ENCODE measurements at regions not wholly inside any gene's neighbourhood (a gene's known extent, or its start where the extent isn't known, plus 50 kb on each side); places are given as distances from the start of the nearest gene placed in this dataset.

DNA sequence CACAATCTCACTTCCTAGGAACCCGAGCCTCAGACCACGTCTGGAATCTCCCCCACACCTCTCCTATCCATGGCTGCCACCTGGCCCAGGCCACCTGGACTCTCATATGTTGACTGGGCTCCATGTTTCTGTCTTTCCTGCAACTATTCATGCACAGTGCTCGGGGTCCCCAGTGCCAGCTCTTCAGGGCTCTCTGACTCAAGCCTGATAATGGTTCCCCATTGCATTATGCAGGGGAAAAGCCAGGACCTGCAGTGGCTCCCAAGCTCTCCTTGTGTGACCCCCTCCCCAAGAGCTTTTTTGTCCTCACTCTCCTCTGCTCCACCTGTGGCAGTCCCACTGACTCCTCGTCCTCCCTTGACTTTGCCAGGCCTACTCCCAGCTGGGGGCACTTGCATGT, 417.6 kb downstream of the NPHP4 start:
- Histone ChIP-seq H3K9me3 (ENCODE audit: control insufficient read depth, insufficient read depth, low read length) (no peaks in the 10 kb centered on the region), H3K36me3 (ENCODE audit: control insufficient read depth, low read length) (no peaks in the 10 kb centered on the region), H3K9me2 (replicated peaks; ENCODE audit: control insufficient read depth, low read length) (no peaks in the 10 kb centered on the region), H4K20me1 (ENCODE audit: control insufficient read depth, insufficient read depth, low read depth, low read length) (no peaks in the 10 kb centered on the region), H3K4me1 (ENCODE audit: control insufficient read depth, low read length) (no peaks in the 10 kb centered on the region), H3K27ac (ENCODE audit: low read depth, low read length) (no peak overlapping the region), H3K4me2 (ENCODE audit: low read length) (no peak overlapping the region), H3F3A (ENCODE audit: control insufficient read depth, insufficient read depth) (no peaks in the 10 kb centered on the region), H3K79me2 (ENCODE audit: control insufficient read depth, low read length) (no peaks in the 10 kb centered on the region), H3K4me3 (ENCODE audit: low read length) (no peak overlapping the region), H3K27me3 (ENCODE audit: control insufficient read depth, low read length) (no peaks in the 10 kb centered on the region; the same call in 1 of the 2 replicates)
- no peak for TF ChIP-seq EZH2phosphoT487 (IDR thresholded peaks at IDR 0.05; ENCODE audit: borderline replicate concordance, low read length)

DNA sequence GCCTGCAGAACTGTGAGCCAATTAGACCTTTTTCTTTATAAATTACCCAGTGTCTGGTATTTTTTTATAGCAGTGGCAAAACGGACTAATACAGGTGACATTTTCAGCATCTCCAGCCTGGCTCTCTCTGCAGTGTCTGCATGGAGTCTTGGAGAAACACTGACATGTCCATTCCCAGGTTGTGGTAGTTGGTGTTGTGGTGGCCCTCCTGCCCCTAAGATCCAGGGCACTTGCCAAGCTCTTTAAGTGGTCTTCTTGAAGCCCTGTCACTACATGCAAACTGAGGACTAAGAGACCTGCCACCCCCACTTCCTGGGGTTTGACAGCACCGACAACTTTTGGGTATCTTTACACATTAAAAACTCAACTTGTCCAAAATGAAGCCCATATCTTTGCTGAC, 419.4 kb downstream of the NPHP4 start:
- Histone ChIP-seq H4K20me1 (ENCODE audit: control insufficient read depth, insufficient read depth, low read depth, low read length) (no peaks in the 10 kb centered on the region), H3K36me3 (ENCODE audit: control insufficient read depth, low read length) (no peaks in the 10 kb centered on the region), H3K4me3 (ENCODE audit: low read length) (no peak overlapping the region), H3K9me2 (replicated peaks; ENCODE audit: control insufficient read depth, low read length) (no peaks in the 10 kb centered on the region), H3K9me3 (ENCODE audit: control insufficient read depth, insufficient read depth, low read length) (no peaks in the 10 kb centered on the region), H3K4me1 (ENCODE audit: control insufficient read depth, low read length) (no peaks in the 10 kb centered on the region), H3F3A (ENCODE audit: control insufficient read depth, insufficient read depth) (no peaks in the 10 kb centered on the region), H3K27me3 (ENCODE audit: control insufficient read depth, low read length) (no peaks in the 10 kb centered on the region; the same call in 1 of the 2 replicates), H3K4me2 (ENCODE audit: low read length) (no peak overlapping the region), H3K79me2 (ENCODE audit: control insufficient read depth, low read length) (no peaks in the 10 kb centered on the region), H3K27ac (ENCODE audit: low read depth, low read length) (no peak overlapping the region)
- TF ChIP-seq, protein P1, sequence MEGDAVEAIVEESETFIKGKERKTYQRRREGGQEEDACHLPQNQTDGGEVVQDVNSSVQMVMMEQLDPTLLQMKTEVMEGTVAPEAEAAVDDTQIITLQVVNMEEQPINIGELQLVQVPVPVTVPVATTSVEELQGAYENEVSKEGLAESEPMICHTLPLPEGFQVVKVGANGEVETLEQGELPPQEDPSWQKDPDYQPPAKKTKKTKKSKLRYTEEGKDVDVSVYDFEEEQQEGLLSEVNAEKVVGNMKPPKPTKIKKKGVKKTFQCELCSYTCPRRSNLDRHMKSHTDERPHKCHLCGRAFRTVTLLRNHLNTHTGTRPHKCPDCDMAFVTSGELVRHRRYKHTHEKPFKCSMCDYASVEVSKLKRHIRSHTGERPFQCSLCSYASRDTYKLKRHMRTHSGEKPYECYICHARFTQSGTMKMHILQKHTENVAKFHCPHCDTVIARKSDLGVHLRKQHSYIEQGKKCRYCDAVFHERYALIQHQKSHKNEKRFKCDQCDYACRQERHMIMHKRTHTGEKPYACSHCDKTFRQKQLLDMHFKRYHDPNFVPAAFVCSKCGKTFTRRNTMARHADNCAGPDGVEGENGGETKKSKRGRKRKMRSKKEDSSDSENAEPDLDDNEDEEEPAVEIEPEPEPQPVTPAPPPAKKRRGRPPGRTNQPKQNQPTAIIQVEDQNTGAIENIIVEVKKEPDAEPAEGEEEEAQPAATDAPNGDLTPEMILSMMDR (IDR thresholded peaks at IDR 0.05; ENCODE audit: low read depth, low read length, poor library complexity, severe bottlenecking), result no peak
- no peak for TF ChIP-seq EZH2phosphoT487 (IDR thresholded peaks at IDR 0.05; ENCODE audit: borderline replicate concordance, low read length)

DNA sequence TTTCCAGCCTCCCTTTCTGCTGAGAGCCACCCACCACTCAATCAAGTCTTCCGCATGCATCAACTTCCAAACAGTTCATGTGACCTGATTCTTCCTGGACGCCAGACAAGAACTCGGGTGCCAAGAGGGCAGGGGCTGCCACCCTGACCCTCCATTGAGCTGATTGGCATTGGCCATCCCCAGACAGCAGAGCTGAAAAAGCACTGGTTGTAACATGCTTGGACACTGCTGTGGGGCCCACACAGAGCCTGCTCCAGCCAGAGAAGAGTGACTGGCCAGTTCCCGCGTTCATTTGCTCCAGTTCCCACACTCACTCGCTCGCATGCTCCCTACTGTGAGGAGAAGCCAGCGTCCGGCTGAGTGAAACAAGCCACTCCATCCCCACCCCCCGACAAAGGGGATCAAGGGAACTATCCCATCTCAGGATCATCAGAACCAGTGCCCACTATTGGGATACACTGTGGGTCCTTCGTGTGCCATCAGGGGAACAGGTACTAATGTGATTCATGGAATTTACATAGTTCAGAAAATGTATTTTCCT, 420.3 kb downstream of the NPHP4 start:
- Histone ChIP-seq H3K4me3 (ENCODE audit: low read length) (no peak overlapping the region), H3K9me3 (ENCODE audit: control insufficient read depth, insufficient read depth, low read length) (no peaks in the 10 kb centered on the region), H3K4me1 (ENCODE audit: control insufficient read depth, low read length) (no peaks in the 10 kb centered on the region), H3K4me2 (ENCODE audit: low read length) (no peak overlapping the region), H3K36me3 (ENCODE audit: control insufficient read depth, low read length) (no peaks in the 10 kb centered on the region), H3K27ac (ENCODE audit: low read depth, low read length) (no peak overlapping the region), H3K79me2 (ENCODE audit: control insufficient read depth, low read length) (no peaks in the 10 kb centered on the region), H3F3A (ENCODE audit: control insufficient read depth, insufficient read depth) (no peaks in the 10 kb centered on the region), H4K20me1 (ENCODE audit: control insufficient read depth, insufficient read depth, low read depth, low read length) (no peaks in the 10 kb centered on the region), H3K9me2 (replicated peaks; ENCODE audit: control insufficient read depth, low read length) (no peaks in the 10 kb centered on the region), H3K27me3 (ENCODE audit: control insufficient read depth, low read length) (no peaks in the 10 kb centered on the region; the same call in 1 of the 2 replicates)
- no peak for TF ChIP-seq EZH2phosphoT487 (IDR thresholded peaks at IDR 0.05; ENCODE audit: borderline replicate concordance, low read length)
- TF ChIP-seq, protein P1 (IDR thresholded peaks at IDR 0.05; ENCODE audit: low read depth, low read length, poor library complexity, severe bottlenecking), result no peak

DNA sequence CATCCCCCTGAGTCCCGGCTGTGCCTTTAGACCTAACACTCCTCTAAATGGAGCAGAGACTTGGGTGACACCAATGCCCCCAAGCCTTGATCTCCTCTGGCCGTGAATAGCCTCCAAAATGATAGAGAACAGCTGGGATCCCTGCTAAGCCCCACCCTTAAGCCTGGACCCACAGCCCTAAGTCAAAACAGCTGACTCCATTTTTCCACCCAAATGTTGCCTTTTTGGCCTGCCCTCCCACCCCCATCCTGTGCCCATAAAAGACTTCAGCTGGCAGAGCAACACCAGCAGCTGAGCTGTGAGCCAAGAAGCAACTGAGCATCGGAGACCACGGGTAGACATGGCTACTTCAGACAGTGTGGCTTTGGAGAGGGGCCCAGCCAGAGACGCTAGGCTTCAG, 420.8 kb downstream of the NPHP4 start:
- H3K27ac ChIP-seq (ENCODE audit: low read depth, low read length), result no peak overlapping the region
- no peaks in the 10 kb centered on the region for H3K9me3 ChIP-seq (ENCODE audit: control insufficient read depth, insufficient read depth, low read length)
- H3K4me3 ChIP-seq (ENCODE audit: low read length), result no peak overlapping the region
- H4K20me1 ChIP-seq (ENCODE audit: control insufficient read depth, insufficient read depth, low read depth, low read length), result no peaks in the 10 kb centered on the region
- no peaks in the 10 kb centered on the region for H3K36me3 ChIP-seq (ENCODE audit: control insufficient read depth, low read length)
- H3K4me1 ChIP-seq (ENCODE audit: control insufficient read depth, low read length), result no peaks in the 10 kb centered on the region
- no peaks in the 10 kb centered on the region for H3K9me2 ChIP-seq (replicated peaks; ENCODE audit: control insufficient read depth, low read length)
- H3K4me2 ChIP-seq (ENCODE audit: low read length), result no peak overlapping the region
- H3K79me2 ChIP-seq (ENCODE audit: control insufficient read depth, low read length), result no peaks in the 10 kb centered on the region
- no peaks in the 10 kb centered on the region; the same call in 1 of the 2 replicates for H3K27me3 ChIP-seq (ENCODE audit: control insufficient read depth, low read length)
- no peaks in the 10 kb centered on the region for H3F3A ChIP-seq (ENCODE audit: control insufficient read depth, insufficient read depth)
- TF ChIP-seq EZH2phosphoT487 (IDR thresholded peaks at IDR 0.05; ENCODE audit: borderline replicate concordance, low read length), result no peak
- TF ChIP-seq, protein P1 (IDR thresholded peaks at IDR 0.05; ENCODE audit: low read depth, low read length, poor library complexity, severe bottlenecking), result no peak

Data from DOHH2 (cell line).